Inflammatory macrophage treated with lipopolysaccharide for 4 hours (primary cell): ENCODE measurements at regions not wholly inside any gene's neighbourhood (a gene's known extent, or its start where the extent isn't known, plus 50 kb on each side); places are given as distances from the start of the nearest gene placed in this dataset.

ENCODE experiments used
- DNase-seq: peaks from one replicate; pipeline ENCODE4 v3.0.0-alpha.2; 2020

DNA sequence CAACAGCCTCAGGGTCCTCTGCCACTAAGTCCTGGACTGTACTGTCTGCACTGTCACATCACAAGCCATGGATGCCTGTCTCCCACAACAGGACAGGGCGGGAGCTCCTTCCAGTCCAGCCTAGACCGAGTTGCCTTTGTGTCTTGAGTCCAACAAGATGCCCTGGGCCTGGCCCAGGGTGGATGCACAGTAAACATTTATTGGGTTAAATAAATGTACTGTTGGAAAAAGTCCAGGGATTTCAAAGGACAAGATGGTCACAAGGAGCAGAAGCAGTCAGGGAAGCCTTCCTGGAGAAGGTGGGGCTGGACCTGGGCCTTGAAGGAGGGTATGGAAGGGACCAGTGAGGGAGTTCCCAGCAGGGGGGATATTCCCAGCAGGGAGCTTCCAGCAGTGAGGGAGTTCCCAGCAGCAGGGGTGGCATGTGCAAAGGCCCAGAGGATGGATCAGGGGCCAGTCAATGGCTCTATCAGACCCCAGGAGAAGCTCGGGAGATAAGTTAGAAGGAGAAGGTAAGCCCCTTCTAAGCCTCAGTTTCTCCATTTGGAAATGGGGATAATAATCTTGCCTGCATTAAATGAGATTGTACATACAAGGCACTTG is 72.7 kb upstream of the NEURL1B start:
- DNase-seq: no peak

- no peak for DNase-seq
Observed at GRCh38 chr5:172567843-172568242, 73.2 kb upstream of the NEURL1B start.

DNA sequence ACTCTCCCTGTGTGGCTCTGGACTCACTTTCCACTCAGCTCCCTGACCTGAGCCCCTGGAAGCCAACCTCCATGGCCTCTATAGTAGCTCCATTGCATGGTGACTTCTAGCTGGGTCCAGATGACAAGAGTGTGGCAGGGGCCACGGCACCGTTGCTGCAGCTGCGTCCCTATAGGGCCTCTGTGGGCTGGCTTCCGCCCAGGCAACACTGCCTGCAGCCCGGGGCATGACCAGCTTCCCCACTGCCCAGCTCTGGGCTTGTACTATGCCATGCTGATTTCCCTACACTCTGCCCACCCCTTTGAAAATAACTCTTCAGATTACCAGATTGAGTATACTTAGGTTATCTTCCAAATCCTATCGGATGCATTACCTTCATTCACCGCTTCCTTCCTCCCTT is 73.8 kb upstream of the NEURL1B start:
- DNase-seq: no peak

DNA sequence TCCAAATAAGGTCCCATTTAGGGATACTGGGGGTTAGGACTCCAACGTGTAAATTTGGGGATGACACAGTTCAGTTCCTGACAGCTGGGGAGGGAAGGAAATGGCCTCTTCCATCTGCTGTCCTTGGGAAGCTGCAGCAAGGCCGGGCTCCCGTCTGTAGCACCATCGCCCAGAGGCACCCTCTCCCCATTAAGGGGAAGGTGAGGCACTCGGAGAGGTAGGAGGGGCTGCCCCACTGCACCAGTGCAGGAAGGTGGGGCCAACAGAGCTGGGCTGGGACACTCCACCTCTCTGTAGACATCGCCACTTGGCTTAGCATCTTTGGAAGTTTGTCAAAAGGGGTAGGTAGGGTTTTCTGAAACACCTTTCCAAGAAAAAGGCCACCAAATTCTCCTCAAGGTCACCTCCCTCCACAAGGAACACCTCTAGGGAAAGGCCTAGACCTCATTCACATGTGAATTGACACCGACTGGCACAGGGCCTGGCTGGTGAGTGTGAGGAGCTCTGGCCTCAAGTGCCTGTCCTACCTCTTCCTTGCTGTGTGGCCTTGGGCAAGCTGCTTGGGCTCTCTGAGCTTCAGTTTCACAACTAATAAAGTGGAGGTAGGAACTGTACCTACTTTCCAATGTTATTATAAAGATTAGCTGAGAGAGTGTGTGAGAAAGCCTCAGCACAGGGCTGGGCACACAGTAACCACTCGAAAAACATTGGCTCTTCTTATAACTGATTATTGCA is 75.0 kb upstream of the NEURL1B start:
- DNase-seq: no peak

DNA sequence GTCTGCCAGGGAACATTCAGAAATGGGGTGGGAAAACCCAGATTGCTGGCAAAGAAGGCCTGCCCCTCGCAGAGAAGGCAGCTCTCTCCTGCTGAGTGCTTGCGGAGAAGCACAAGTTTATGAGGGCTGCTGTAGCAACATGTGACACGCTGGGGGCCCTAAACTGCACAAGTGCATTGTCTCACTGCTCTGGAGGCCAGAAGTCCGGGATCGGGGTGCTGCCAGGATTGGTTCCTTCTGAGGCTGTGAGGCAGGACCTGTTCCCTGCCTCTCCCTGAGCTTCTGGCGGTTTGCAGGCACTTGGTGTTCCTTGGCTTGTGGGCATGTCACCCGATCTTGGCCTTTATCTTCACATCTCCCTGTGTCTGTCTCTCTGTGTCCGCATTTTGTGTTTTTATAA is 75.6 kb upstream of the NEURL1B start:
- DNase-seq: no peak

GRCh38 chr5:172564883-172565282 is 76.2 kb upstream of the NEURL1B start:
- no peak for DNase-seq

DNA sequence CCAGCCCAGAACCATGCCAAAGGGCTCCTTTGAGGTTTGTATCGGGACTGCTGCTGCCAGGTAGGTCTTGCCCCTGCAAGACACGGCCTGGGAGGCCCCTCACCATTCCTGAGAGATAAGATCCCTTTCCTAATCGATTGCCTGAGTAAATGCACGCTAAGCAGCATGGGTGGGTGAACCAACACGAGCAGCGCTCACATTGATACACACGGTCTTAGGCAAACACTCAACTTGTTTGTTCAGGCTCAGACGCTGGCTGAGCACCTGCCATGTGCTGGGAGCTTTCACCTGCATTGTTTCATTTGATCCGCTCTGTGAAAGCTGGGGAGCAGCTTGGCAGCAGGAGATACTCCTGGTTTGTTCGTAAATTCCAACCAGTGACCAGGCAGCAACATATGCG is 76.9 kb upstream of the NEURL1B start:
- DNase-seq: no peak

- DNase-seq: no peak
Observed at GRCh38 chr5:172562443-172562842, 78.6 kb upstream of the NEURL1B start.

- DNase-seq: no peak
Observed at GRCh38 chr5:172561151-172561550, 79.9 kb upstream of the NEURL1B start.

DNA sequence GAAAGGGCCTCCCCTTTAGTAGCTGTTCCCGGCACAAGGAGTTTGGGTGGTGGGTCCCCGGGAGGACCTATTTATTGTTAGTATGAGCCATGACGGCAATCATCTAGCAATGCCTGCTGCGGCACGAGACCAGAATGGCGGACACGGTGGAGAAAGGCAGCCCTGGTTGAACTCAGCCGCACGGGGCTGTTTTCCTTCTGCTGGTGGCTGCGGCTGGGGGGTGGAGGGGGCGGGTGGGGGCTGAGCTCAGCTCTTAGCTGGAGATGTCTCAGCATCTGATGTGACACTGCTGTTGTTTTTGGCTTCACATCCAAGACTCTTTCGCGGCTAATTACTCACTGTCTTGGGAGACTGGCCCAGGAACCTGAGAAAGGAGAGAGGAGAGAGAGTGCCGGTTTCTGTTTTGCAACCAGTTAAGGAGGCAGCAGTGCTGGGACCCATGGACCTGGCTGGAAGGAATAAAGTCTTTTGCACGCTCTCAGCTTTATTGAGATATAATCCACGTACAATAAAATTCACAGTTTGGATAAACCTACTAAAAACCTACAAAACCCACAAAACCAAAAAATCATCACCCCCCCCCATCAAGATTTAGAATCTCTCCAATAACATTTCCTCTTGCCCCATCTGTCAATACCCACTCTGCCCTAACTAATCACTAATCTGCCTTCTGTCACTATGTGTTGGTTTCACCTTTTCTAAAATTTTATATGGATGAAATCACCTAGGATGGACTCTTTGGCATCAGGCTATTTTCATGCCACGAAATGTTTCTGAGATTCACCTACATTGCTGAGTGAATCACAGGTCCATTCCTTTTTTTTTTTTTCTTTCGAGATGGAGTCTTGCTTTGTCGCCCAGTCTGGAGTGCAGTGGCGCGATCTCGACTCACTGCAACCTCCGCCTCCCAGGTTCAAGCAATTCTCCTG is 81.8 kb upstream of the NEURL1B start:
- DNase-seq: no peak

DNA sequence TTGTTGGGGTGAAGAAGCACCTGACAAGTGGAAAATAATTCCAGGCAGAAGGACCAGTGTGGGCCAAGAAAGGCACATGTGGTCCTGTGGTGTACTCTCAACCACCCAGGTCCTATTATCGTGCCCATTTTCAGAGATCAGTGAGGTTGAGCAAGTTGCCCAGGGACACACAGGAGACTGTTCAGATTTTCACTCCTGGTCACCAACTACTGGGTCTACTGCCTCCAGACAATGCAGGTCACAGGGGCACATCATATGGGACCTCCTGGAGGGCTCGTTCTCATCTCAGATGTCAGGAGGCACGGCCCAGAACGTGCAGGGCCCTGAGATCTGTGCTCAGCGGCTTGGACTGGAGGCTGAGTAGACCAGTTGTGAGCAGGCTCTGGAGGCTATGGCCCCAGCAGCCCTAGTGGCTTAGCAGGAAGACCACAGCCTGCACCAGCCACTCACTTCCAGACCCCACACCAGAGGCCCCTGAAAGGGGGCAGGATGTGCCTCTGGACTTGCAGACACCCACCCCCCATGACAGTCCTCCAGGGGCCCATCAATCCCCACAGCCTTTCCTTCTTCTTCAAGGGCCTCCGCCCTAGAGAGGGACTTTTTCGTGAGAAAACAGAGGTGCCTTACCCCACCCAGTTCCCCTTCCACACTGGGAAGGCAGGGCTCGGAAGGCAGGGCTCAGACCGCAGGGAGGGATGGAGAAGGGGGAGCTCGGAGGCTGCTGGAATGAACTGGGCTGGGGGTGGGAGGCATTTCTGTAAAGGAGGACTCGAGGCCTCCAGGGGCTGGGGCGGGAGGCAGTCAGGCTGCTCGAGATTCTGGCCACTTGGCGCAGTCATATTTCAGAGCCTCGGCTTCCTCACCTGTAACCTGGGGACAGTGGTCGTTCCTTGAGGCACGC is 82.7 kb upstream of the NEURL1B start:
- no peak for DNase-seq

- no peak for DNase-seq
Observed at GRCh38 chr5:172556971-172557461, 84.0 kb upstream of the NEURL1B start.

DNA sequence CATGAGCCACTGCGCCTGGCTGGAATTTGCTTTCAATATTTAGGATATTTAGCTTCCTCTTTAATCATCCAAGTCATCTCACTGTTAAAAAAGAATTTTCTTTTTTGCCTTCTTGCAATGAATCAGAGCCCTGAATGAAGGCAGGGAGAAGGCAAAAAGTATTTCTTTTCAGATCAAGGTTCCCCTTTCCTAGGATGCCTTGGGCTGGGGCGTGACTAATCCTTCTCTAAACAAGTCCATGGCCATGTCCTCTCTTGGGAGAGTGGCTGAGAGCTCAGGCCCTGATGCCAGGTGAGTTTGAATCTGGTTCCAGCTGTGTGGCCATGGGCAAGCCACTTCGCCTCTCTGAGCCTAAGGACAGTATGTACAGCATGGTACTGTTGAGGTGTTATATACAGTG is 84.8 kb upstream of the NEURL1B start:
- no peak for DNase-seq

DNA sequence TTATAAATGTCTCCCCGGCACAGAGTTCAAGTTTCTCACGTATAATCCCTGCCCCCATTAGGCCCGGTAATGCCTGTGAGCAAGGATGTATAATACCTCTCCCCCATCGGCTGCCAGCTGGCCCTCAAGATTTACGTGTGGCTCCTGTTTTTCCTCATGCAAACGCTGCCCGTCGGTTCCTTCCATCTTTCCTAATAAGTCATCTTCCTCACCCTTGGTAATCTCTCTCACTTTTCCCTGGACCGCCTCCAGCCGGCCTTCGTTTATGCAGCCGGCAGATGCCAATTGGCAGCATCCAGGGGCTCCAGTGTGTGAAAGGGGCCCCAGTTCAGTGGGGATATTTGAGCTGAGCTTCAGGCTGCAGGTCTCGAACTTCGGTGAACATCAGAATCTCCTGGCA is 86.5 kb upstream of the NEURL1B start:
- DNase-seq: no peak

GRCh38 chr5:172553903-172554302 is 87.2 kb upstream of the NEURL1B start:
- no peak for DNase-seq

GRCh38 chr5:172553167-172553566 is 87.9 kb upstream of the NEURL1B start:
- DNase-seq: no peak

- no peak for DNase-seq
Observed at GRCh38 chr5:172550996-172551395, 90.1 kb upstream of the NEURL1B start.

DNA sequence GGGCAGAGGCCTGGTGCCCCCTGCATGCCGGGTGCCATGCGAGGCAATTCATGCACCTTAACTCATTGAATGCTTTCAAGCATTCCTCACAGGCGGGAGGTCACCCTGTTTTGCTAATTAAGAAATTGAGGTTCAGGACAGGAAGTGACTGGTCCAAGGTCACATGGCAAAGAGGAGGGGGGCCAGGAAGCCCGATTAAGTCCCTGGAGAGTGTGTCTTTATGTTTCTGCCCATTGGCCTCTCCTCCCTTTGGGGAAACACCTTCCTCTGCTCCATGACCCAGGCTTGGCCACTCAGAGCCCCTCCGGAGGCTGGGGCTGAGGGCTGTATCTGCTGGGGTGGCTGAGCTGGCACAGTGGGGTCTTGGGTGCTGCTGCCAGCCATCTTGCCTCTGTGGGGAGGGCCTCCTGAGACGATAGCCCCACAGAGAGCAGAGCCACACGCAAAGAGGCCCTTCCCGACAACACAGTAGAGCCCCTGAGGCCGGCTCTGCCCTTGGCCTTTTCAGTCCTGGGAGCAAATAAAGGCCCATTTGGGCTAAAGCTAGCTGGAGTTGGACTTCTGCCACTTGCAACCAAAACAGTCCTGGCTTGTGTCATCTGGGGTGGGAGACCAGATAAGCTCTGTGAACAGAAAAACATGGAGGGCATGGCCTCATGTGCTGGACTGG is 90.8 kb upstream of the NEURL1B start:
- no peak for DNase-seq

DNA sequence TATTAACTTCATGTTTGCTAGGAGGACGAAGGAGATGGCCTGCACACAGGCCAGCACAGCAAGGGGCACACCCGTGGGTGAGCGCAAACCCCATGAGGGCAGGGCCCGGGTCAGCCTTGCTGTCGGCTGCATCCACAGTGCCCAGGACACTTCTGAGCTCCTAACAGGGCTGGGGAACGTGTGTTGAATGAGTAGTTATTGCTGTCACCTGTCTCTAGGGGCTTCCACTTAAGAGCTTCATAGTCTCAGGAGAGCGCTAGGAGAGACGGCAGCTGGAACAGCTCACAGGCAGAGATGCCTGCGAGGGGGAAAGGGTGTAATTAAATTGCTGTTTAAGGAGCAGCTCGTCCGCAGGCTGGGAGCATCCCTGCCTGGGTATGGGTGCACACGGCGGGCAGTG is 91.4 kb upstream of the NEURL1B start:
- DNase-seq: no peak

- no peak for DNase-seq
Observed at GRCh38 chr5:172548981-172549687, 91.9 kb upstream of the NEURL1B start.

- DNase-seq: no peak
Observed at GRCh38 chr5:172548311-172548731, 92.7 kb upstream of the NEURL1B start.
